Hepatocyte (in vitro differentiated cells): ENCODE measurements at regions not wholly inside any gene's neighbourhood (a gene's known extent, or its start where the extent isn't known, plus 50 kb on each side); places are given as distances from the start of the nearest gene placed in this dataset.

ENCODE experiments used
- EZH2 ChIP-seq: fragments of 200-600 bp; sonication (generic); IDR thresholded peaks from 2 replicates; pipeline ENCODE4 v1.6.1; 2016; ENCODE audit warnings: antibody characterized with exemption, mild to moderate bottlenecking, borderline replicate concordance
- TF ChIP-seq, protein P1 (sequence below): fragments of 200-600 bp; sonication (generic); IDR thresholded peaks from 2 replicates; pipeline ENCODE4 v1.5.1; 2016; ENCODE audit warnings: antibody characterized with exemption, mild to moderate bottlenecking; ENCODE audit not compliant: poor library complexity

DNA sequence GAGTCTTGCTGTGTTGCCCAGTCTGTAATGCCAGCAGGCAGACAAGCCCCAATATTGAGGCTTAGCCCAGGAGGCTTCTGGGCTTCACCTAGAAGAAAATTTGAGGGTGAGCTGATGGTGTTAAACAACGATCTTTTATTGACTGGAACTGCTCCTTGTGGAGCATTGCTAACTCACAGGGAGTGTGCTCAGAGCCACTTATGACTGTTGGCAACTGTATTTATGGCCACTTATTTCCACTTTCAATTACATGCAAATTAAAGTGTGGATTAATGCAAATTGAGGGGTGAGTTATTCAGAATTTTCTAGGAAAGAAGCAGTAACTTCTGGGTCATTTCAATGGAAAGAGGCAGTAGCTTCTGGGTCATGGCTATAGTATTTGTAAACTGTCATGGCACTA, 317.2 kb upstream of the FKBP1C start:
- no peak for TF ChIP-seq EZH2
- TF ChIP-seq, protein P1, sequence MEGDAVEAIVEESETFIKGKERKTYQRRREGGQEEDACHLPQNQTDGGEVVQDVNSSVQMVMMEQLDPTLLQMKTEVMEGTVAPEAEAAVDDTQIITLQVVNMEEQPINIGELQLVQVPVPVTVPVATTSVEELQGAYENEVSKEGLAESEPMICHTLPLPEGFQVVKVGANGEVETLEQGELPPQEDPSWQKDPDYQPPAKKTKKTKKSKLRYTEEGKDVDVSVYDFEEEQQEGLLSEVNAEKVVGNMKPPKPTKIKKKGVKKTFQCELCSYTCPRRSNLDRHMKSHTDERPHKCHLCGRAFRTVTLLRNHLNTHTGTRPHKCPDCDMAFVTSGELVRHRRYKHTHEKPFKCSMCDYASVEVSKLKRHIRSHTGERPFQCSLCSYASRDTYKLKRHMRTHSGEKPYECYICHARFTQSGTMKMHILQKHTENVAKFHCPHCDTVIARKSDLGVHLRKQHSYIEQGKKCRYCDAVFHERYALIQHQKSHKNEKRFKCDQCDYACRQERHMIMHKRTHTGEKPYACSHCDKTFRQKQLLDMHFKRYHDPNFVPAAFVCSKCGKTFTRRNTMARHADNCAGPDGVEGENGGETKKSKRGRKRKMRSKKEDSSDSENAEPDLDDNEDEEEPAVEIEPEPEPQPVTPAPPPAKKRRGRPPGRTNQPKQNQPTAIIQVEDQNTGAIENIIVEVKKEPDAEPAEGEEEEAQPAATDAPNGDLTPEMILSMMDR, result no peak
